Neural cell (in vitro differentiated cells): ENCODE measurements at regions not wholly inside any gene's neighbourhood (a gene's known extent, or its start where the extent isn't known, plus 50 kb on each side); places are given as distances from the start of the nearest gene placed in this dataset.

Source experiments
- H2AFZ ChIP-seq: fragments of 200-600, 300-800 bp; sonication (generic), shearing (Covaris generic); 2 replicates; pipeline ENCODE4 v1.6.0; 2014; ENCODE audit warnings: low read depth, mild to moderate bottlenecking, antibody characterized with exemption, low read length, moderate library complexity
- H3F3A ChIP-seq: fragments of 200-600 bp; shearing (Covaris generic); 2 replicates; pipeline ENCODE4 v1.6.1; 2016; ENCODE audit warnings: mild to moderate bottlenecking, moderate library complexity, mixed read lengths, antibody characterized with exemption, low read length; ENCODE audit not compliant: insufficient read depth, poor library complexity, severe bottlenecking
- H3K27ac ChIP-seq: fragments of 200-600, 300-800 bp; sonication (generic), shearing (Covaris generic); 2 replicates; pipeline ENCODE4 v1.5.1; 2014; ENCODE audit warnings: mild to moderate bottlenecking, low read length, moderate library complexity
- H3K27me3 ChIP-seq: fragments of 300-800, 200-600 bp; sonication (generic), shearing (Covaris generic); 2 replicates; pipeline ENCODE4 v1.6.0; 2014; ENCODE audit warnings: mild to moderate bottlenecking, low read depth, low read length, moderate library complexity; ENCODE audit not compliant: insufficient read depth
- H3K36me3 ChIP-seq: fragments of 300-800, 200-600 bp; sonication (generic), shearing (Covaris generic); 2 replicates; pipeline ENCODE4 v1.5.1; 2014; ENCODE audit warnings: mild to moderate bottlenecking, antibody characterized with exemption, low read length, moderate library complexity; ENCODE audit not compliant: insufficient read depth
- H3K4me2 ChIP-seq: fragments of 300-800, 200-600 bp; sonication (generic), shearing (Covaris generic); 2 replicates; pipeline ENCODE4 v1.6.0; 2014; ENCODE audit warnings: mild to moderate bottlenecking, low read length
- H3K4me3 ChIP-seq: fragments of 300-800, 200-600 bp; sonication (generic), shearing (Covaris generic); 2 replicates; pipeline ENCODE4 v1.5.1; 2014; ENCODE audit warnings: mild to moderate bottlenecking, low read length, moderate library complexity
- H3K79me2 ChIP-seq: fragments of 200-600 bp; shearing (Covaris generic); replicated peaks from 2 replicates; pipeline ENCODE4 v1.6.0; 2014; ENCODE audit warnings: mild to moderate bottlenecking, low read length, moderate library complexity; ENCODE audit not compliant: insufficient read depth
- H3K9ac ChIP-seq: fragments of 300-800, 200-600 bp; sonication (generic), shearing (Covaris generic); 2 replicates; pipeline ENCODE4 v1.6.1; 2016; ENCODE audit warnings: mild to moderate bottlenecking, low read length, mixed read lengths
- H3K9me2 ChIP-seq: fragments of 200-600 bp; shearing (Covaris generic); 2 replicates; pipeline ENCODE4 v1.6.1; 2016; ENCODE audit warnings: mild to moderate bottlenecking, low read length, mixed read lengths; ENCODE audit not compliant: insufficient read depth
- H3K9me3 ChIP-seq: fragments of 200-600, 300-800 bp; sonication (generic), shearing (Covaris generic); 2 replicates; pipeline ENCODE4 v1.6.1; 2016; ENCODE audit warnings: mild to moderate bottlenecking, mixed run types, low read length, moderate library complexity, mixed read lengths
- H4K20me1 ChIP-seq: fragments of 200-600 bp; shearing (Covaris generic); 2 replicates; pipeline ENCODE4 v1.6.1; 2016; ENCODE audit warnings: mild to moderate bottlenecking, mixed run types; ENCODE audit not compliant: insufficient read depth
- CTCF ChIP-seq: fragments of 450-650 bp; IDR thresholded peaks from 2 replicates; pipeline ENCODE4 v1.5.1; 2014; ENCODE audit warnings: antibody characterized with exemption, mild to moderate bottlenecking, moderate library complexity; ENCODE audit not compliant: poor library complexity, severe bottlenecking
- EP300 ChIP-seq: fragments of 450-650 bp; conservative IDR thresholded peaks from 2 replicates; pipeline ENCODE4 v1.6.1; 2014; ENCODE audit warnings: antibody characterized with exemption, mild to moderate bottlenecking, moderate library complexity; ENCODE audit not compliant: poor library complexity, severe bottlenecking
- EZH2 ChIP-seq: fragments of 200-600, 300-800 bp; shearing (Covaris generic), sonication (generic); IDR thresholded peaks from 2 replicates; pipeline ENCODE4 v1.6.1; 2014; ENCODE audit warnings: antibody characterized with exemption, low read length, borderline replicate concordance, mild to moderate bottlenecking; ENCODE audit not compliant: insufficient read depth, poor library complexity, severe bottlenecking
- MXI1 ChIP-seq: fragments of 450-650 bp; conservative IDR thresholded peaks from 2 replicates; pipeline ENCODE4 v1.6.1; 2014; ENCODE audit warnings: antibody characterized with exemption, mild to moderate bottlenecking; ENCODE audit not compliant: poor library complexity, severe bottlenecking
- POLR2AphosphoS5 ChIP-seq: IDR thresholded peaks from 2 replicates; pipeline ENCODE4 v1.6.1; 2012
- RAD21 ChIP-seq: fragments of 450-650 bp; conservative IDR thresholded peaks from 2 replicates; pipeline ENCODE4 v1.6.1; 2014; ENCODE audit warnings: antibody characterized with exemption, mild to moderate bottlenecking, moderate library complexity
- SMC3 ChIP-seq: fragments of 450-650 bp; conservative IDR thresholded peaks from 2 replicates; pipeline ENCODE4 v1.6.1; 2014; ENCODE audit warnings: antibody characterized with exemption, mild to moderate bottlenecking, moderate library complexity; ENCODE audit not compliant: poor library complexity
- TAF1 ChIP-seq: IDR thresholded peaks from 2 replicates; pipeline ENCODE4 v1.6.1; 2012; ENCODE audit warnings: low read depth
- TF ChIP-seq, protein P1 (sequence below): IDR thresholded peaks from 2 replicates; pipeline ENCODE4 v1.6.1; 2012; ENCODE audit warnings: borderline replicate concordance

DNA sequence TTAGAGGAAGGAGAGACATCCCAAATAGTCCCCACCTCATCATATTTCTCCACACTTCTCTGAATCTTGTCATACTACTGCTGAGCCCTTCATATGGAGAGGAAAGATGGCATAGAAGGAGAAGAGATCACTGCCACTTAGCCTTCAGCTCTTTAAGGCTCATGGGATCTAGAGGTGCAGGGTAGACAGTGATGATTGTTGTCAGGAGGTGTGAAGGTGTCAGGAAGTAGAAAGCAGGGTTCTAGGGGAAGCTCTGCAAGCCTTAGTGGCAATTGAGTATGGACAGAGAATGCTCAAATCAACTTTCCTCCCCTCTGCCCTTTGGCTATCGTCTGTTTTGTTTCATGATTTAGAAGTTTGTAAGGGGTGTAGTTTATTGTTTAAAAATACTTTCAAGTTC is 505.7 kb downstream of the ZNF608 start:
- H2AFZ ChIP-seq, result no peak overlapping the region
- no peaks in the 10 kb centered on the region for H3K27me3 ChIP-seq
- no peaks in the 10 kb centered on the region for H3F3A ChIP-seq
- H3K9me2 ChIP-seq, result no peaks in the 10 kb centered on the region
- peaks cover 3% of the 10 kb centered on the region for H3K9me3 ChIP-seq
- H4K20me1 ChIP-seq, result no peaks in the 10 kb centered on the region
- no peak overlapping the region for H3K27ac ChIP-seq
- no peaks in the 10 kb centered on the region for H3K36me3 ChIP-seq
- H3K4me2 ChIP-seq, result no peak overlapping the region
- no peak overlapping the region for H3K4me3 ChIP-seq
- H3K9ac ChIP-seq, result no peak overlapping the region
- no peaks in the 10 kb centered on the region for H3K79me2 ChIP-seq
- no peak for TF ChIP-seq TAF1
- no peak for TF ChIP-seq EP300
- no peak for TF ChIP-seq CTCF
- TF ChIP-seq SMC3, result no peak
- no peak for TF ChIP-seq RAD21
- no peak for TF ChIP-seq POLR2AphosphoS5
- TF ChIP-seq EZH2, result no peak
- no peak for TF ChIP-seq MXI1
- TF ChIP-seq, protein P1, sequence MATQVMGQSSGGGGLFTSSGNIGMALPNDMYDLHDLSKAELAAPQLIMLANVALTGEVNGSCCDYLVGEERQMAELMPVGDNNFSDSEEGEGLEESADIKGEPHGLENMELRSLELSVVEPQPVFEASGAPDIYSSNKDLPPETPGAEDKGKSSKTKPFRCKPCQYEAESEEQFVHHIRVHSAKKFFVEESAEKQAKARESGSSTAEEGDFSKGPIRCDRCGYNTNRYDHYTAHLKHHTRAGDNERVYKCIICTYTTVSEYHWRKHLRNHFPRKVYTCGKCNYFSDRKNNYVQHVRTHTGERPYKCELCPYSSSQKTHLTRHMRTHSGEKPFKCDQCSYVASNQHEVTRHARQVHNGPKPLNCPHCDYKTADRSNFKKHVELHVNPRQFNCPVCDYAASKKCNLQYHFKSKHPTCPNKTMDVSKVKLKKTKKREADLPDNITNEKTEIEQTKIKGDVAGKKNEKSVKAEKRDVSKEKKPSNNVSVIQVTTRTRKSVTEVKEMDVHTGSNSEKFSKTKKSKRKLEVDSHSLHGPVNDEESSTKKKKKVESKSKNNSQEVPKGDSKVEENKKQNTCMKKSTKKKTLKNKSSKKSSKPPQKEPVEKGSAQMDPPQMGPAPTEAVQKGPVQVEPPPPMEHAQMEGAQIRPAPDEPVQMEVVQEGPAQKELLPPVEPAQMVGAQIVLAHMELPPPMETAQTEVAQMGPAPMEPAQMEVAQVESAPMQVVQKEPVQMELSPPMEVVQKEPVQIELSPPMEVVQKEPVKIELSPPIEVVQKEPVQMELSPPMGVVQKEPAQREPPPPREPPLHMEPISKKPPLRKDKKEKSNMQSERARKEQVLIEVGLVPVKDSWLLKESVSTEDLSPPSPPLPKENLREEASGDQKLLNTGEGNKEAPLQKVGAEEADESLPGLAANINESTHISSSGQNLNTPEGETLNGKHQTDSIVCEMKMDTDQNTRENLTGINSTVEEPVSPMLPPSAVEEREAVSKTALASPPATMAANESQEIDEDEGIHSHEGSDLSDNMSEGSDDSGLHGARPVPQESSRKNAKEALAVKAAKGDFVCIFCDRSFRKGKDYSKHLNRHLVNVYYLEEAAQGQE, result no peak

GRCh38 chr5:124239572-124239971 is 506.9 kb downstream of the ZNF608 start:
- Histone ChIP-seq H4K20me1 (no peaks in the 10 kb centered on the region), H3K27ac (no peak overlapping the region), H3K9me2 (no peaks in the 10 kb centered on the region), H3K36me3 (no peaks in the 10 kb centered on the region), H3K27me3 (no peaks in the 10 kb centered on the region), H3K79me2 (no peaks in the 10 kb centered on the region), H3K9ac (no peak overlapping the region), H3K9me3 (peaks cover 3% of the 10 kb centered on the region), H3K4me3 (no peak overlapping the region), H2AFZ (no peak overlapping the region), H3F3A (no peaks in the 10 kb centered on the region), H3K4me2 (no peak overlapping the region)
- no peak for TF ChIP-seq MXI1
- no peak for TF ChIP-seq EP300

DNA sequence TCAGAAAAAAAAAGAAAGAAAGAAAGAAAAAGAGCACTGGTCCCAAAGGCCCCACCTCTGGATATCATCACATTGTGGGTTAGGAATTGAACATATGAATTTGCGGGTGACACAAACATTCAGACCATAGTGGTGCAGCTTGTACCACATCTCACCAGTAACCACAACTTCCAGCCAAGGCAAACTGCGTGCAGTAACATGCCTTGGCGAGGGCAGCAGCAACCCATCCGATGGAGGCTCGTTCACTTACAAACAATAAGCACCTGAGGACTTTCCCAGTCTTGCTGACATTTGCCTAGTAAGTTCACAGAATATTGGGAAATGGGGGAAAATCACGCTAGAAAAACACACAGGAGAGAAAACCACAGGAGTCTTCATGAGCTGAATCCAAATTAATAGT is 508.1 kb downstream of the ZNF608 start:
- no peaks in the 10 kb centered on the region for H4K20me1 ChIP-seq
- no peaks in the 10 kb centered on the region for H3K9me2 ChIP-seq
- TF ChIP-seq TAF1 (no peak), POLR2AphosphoS5 (no peak), SMC3 (no peak), MXI1 (no peak), RAD21 (no peak), CTCF (no peak), EP300 (no peak), EZH2 (no peak)
- TF ChIP-seq, protein P1, result no peak
- H3K9me3 ChIP-seq, result no peaks in the 10 kb centered on the region
- H3K27ac ChIP-seq, result no peak overlapping the region
- H3K9ac ChIP-seq, result no peak overlapping the region
- no peaks in the 10 kb centered on the region for H3F3A ChIP-seq
- H3K36me3 ChIP-seq, result no peaks in the 10 kb centered on the region
- no peak overlapping the region for H3K4me2 ChIP-seq
- H3K79me2 ChIP-seq, result no peaks in the 10 kb centered on the region
- H3K27me3 ChIP-seq, result no peaks in the 10 kb centered on the region
- no peak overlapping the region for H3K4me3 ChIP-seq
- no peak overlapping the region for H2AFZ ChIP-seq
